Daoy (cell line): ENCODE measurements at regions not wholly inside any gene's neighbourhood (a gene's known extent, or its start where the extent isn't known, plus 50 kb on each side); places are given as distances from the start of the nearest gene placed in this dataset.

Experiments
- DNase-seq: peaks from one replicate; pipeline ENCODE4 v3.0.0-alpha.2; 2015; ENCODE audit warnings: low read depth

- no peak for DNase-seq
Measured at GRCh38 chr9:26742828-26743476, 149.7 kb downstream of the CAAP1 start.

- no peak for DNase-seq
Measured at GRCh38 chr9:26735160-26735559, 157.4 kb downstream of the CAAP1 start.

GRCh38 chr9:26729187-26729586 is 163.4 kb downstream of the CAAP1 start:
- DNase-seq, result no peak

- no peak for DNase-seq
Measured at GRCh38 chr9:26727471-26727870, 165.1 kb downstream of the CAAP1 start.

- peak; percentile 31 for DNase-seq
Measured at GRCh38 chr9:26725573-26725972, 167.0 kb downstream of the CAAP1 start.

GRCh38 chr9:26723486-26723885 is 169.1 kb downstream of the CAAP1 start:
- peak; percentile 72 for DNase-seq

GRCh38 chr9:26722755-26723154 is 169.8 kb downstream of the CAAP1 start:
- DNase-seq, result no peak

- no peak for DNase-seq
Measured at GRCh38 chr9:26710008-26710407, 182.6 kb downstream of the CAAP1 start.

- DNase-seq, result peak; percentile 7
Measured at GRCh38 chr9:26706223-26706622, 186.4 kb downstream of the CAAP1 start.

GRCh38 chr9:26695298-26695622 is 197.3 kb downstream of the CAAP1 start:
- no peak for DNase-seq

- no peak for DNase-seq
Measured at GRCh38 chr9:26694381-26695297, 198.0 kb downstream of the CAAP1 start.

GRCh38 chr9:26689041-26689440 is 203.6 kb downstream of the CAAP1 start:
- DNase-seq, result no peak

GRCh38 chr9:26687421-26687820 is 205.2 kb downstream of the CAAP1 start:
- DNase-seq, result peak; percentile 29

- peak; percentile 35 for DNase-seq
Measured at GRCh38 chr9:26685818-26686217, 206.8 kb downstream of the CAAP1 start.

- no peak for DNase-seq
Measured at GRCh38 chr9:26684029-26684428, 208.6 kb downstream of the CAAP1 start.

- DNase-seq, result no peak
Measured at GRCh38 chr9:26682796-26683496, 209.7 kb downstream of the CAAP1 start.

- DNase-seq, result no peak
Measured at GRCh38 chr9:26682041-26682440, 210.6 kb downstream of the CAAP1 start.

- peak; percentile 47 for DNase-seq
Measured at GRCh38 chr9:26677965-26678706, 214.5 kb downstream of the CAAP1 start.

GRCh38 chr9:26675035-26675434 is 217.6 kb downstream of the CAAP1 start:
- no peak for DNase-seq

GRCh38 chr9:26673261-26673660 is 219.3 kb downstream of the CAAP1 start:
- no peak for DNase-seq

GRCh38 chr9:26669701-26670670 is 222.6 kb downstream of the CAAP1 start:
- peak; percentile 15 for DNase-seq
